Right hindlimb (tissue), 1 donor: ENCODE measurements at regions not wholly inside any gene's neighbourhood (a gene's known extent, or its start where the extent isn't known, plus 50 kb on each side); places are given as distances from the start of the nearest gene placed in this dataset.

Experiments used
- DNase-seq: peaks from one replicate; pipeline ENCODE4 v3.0.0-alpha.2; 2018

- DNase-seq = no peak
Measured at GRCh38 chr1:193614275-193614674, 427.9 kb upstream of the B3GALT2 start.

- no peak for DNase-seq
Measured at GRCh38 chr1:193613041-193613440, 426.6 kb upstream of the B3GALT2 start.

- no peak for DNase-seq
Measured at GRCh38 chr1:193609592-193609991, 423.2 kb upstream of the B3GALT2 start.

- no peak for DNase-seq
Measured at GRCh38 chr1:193607787-193608186, 421.4 kb upstream of the B3GALT2 start.

GRCh38 chr1:193606035-193606434, 419.6 kb upstream of the B3GALT2 start:
- DNase-seq = no peak

- DNase-seq = no peak
Measured at GRCh38 chr1:193602705-193603104, 416.3 kb upstream of the B3GALT2 start.

GRCh38 chr1:193593147-193593885, 406.9 kb upstream of the B3GALT2 start:
- DNase-seq = no peak

- no peak for DNase-seq
Measured at GRCh38 chr1:193592317-193592716, 405.9 kb upstream of the B3GALT2 start.

GRCh38 chr1:193590102-193590501, 403.7 kb upstream of the B3GALT2 start:
- no peak for DNase-seq

- peak; percentile 37 for DNase-seq
Measured at GRCh38 chr1:193589597-193590040, 403.2 kb upstream of the B3GALT2 start.

GRCh38 chr1:193588311-193589082, 402.1 kb upstream of the B3GALT2 start:
- DNase-seq = peak; percentile 45

GRCh38 chr1:193584731-193585239, 398.4 kb upstream of the B3GALT2 start:
- no peak for DNase-seq

GRCh38 chr1:193581341-193581740, 394.9 kb upstream of the B3GALT2 start:
- DNase-seq = no peak

- DNase-seq = no peak
Measured at GRCh38 chr1:193580419-193580818, 394.0 kb upstream of the B3GALT2 start.

- DNase-seq = no peak
Measured at GRCh38 chr1:193579323-193579722, 392.9 kb upstream of the B3GALT2 start.

GRCh38 chr1:193574913-193575312, 388.5 kb upstream of the B3GALT2 start:
- no peak for DNase-seq

GRCh38 chr1:193569983-193570269, 383.5 kb upstream of the B3GALT2 start:
- DNase-seq = no peak

GRCh38 chr1:193569096-193569982, 382.9 kb upstream of the B3GALT2 start:
- DNase-seq = no peak

GRCh38 chr1:193568512-193568911, 382.1 kb upstream of the B3GALT2 start:
- DNase-seq = no peak

- DNase-seq = no peak
Measured at GRCh38 chr1:193567937-193568336, 381.5 kb upstream of the B3GALT2 start.

GRCh38 chr1:193566735-193567134, 380.3 kb upstream of the B3GALT2 start:
- no peak for DNase-seq

- DNase-seq = no peak
Measured at GRCh38 chr1:193565971-193566577, 379.7 kb upstream of the B3GALT2 start.

- no peak for DNase-seq
Measured at GRCh38 chr1:193562121-193562520, 375.7 kb upstream of the B3GALT2 start.
